ENCODE measurements at regions not wholly inside any gene's neighbourhood (a gene's known extent, or its start where the extent isn't known, plus 50 kb on each side); places are given as distances from the start of the nearest gene placed in this dataset.

DNA sequence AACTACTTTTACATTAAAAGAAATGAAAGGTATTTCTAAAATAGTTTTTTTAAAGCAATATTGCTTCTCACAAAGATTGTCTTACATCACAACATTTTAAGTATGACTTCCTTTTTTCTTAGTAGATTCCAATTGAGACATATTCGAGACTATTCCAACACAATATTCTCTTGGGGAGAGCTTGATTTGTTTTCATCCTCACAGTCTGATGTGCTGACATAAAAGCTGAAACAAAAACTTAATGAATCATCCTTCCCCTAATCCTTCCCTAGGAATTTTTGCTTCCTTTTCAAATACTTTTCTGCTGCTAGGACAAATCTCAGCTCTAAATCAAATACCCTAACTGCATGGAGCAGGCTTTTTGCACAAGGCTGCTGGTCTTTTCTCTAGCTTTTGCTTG is 245.8 kb upstream of the MAP3K1 start:
- TF ChIP-seq, protein P1, sequence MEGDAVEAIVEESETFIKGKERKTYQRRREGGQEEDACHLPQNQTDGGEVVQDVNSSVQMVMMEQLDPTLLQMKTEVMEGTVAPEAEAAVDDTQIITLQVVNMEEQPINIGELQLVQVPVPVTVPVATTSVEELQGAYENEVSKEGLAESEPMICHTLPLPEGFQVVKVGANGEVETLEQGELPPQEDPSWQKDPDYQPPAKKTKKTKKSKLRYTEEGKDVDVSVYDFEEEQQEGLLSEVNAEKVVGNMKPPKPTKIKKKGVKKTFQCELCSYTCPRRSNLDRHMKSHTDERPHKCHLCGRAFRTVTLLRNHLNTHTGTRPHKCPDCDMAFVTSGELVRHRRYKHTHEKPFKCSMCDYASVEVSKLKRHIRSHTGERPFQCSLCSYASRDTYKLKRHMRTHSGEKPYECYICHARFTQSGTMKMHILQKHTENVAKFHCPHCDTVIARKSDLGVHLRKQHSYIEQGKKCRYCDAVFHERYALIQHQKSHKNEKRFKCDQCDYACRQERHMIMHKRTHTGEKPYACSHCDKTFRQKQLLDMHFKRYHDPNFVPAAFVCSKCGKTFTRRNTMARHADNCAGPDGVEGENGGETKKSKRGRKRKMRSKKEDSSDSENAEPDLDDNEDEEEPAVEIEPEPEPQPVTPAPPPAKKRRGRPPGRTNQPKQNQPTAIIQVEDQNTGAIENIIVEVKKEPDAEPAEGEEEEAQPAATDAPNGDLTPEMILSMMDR (IDR thresholded peaks at IDR 0.05; ENCODE audit: poor library complexity), result no peak
- TF ChIP-seq EZH2 (IDR thresholded peaks at IDR 0.05; ENCODE audit: borderline replicate concordance), result no peak
